ENCODE measurements at regions not wholly inside any gene's neighbourhood (a gene's known extent, or its start where the extent isn't known, plus 50 kb on each side); places are given as distances from the start of the nearest gene placed in this dataset.

DNA sequence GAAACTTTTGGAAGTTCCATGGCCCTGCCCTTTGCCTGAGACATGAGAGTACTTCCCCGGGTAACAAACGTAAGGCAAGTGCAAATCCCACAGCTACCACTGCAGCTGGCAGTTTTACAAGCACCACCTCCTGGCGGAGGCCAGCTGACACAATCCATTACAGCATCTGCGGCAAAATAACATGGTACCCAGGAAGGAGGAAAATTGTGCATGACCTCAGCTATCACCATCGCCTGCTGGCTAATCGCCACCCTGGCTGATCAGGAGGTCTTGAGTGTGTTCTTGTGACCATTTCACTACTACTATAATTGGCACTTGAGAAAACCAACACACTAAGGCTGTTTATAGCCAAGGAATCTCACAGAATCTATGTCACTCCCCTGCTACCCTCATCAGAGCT, 71.7 kb upstream of the SERPINE2 start:
- ChIA-PET POLR2A (no interaction called here), CTCF (no interaction called here)
- H3K36me3 ChIP-seq (ENCODE audit: control insufficient read depth, insufficient read depth, low read length): no peaks in the 10 kb centered on the region; the same call in 1 of the 2 replicates
- no peaks in the 10 kb centered on the region for H3K27me3 ChIP-seq (ENCODE audit: control insufficient read depth, insufficient read depth, low read length)
- no peak overlapping the region for H3K4me3 ChIP-seq (ENCODE audit: low read depth, low read length)
- no peak for DNase-seq (ENCODE audit: low read depth)
- TF ChIP-seq, protein P1, sequence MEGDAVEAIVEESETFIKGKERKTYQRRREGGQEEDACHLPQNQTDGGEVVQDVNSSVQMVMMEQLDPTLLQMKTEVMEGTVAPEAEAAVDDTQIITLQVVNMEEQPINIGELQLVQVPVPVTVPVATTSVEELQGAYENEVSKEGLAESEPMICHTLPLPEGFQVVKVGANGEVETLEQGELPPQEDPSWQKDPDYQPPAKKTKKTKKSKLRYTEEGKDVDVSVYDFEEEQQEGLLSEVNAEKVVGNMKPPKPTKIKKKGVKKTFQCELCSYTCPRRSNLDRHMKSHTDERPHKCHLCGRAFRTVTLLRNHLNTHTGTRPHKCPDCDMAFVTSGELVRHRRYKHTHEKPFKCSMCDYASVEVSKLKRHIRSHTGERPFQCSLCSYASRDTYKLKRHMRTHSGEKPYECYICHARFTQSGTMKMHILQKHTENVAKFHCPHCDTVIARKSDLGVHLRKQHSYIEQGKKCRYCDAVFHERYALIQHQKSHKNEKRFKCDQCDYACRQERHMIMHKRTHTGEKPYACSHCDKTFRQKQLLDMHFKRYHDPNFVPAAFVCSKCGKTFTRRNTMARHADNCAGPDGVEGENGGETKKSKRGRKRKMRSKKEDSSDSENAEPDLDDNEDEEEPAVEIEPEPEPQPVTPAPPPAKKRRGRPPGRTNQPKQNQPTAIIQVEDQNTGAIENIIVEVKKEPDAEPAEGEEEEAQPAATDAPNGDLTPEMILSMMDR (IDR thresholded peaks at IDR 0.05; ENCODE audit: insufficient read depth, low read depth, low read length): no peak

DNA sequence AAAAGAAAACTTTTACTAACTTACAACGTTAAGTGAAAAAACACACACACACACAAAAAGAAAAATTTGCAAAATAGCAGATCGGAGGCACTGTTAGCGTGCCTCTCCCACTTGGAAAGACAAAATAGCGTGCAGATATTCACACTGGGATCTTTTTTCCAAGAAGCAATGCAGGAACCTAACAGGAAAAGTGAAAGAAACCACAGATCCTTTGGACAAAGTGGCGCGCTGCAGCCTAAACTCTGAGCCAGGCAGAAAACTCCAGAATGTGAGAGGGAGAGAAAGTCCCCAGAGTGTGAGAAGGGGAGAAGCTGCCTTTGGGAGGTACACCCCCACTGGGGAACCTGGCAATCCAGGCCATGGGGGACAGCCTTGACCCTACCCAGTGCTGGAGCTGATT, 70.7 kb upstream of the SERPINE2 start:
- Histone ChIP-seq H3K27me3 (ENCODE audit: control insufficient read depth, insufficient read depth, low read length) (no peaks in the 10 kb centered on the region), H3K4me3 (ENCODE audit: low read depth, low read length) (no peak overlapping the region), H3K36me3 (ENCODE audit: control insufficient read depth, insufficient read depth, low read length) (no peaks in the 10 kb centered on the region; the same call in 1 of the 2 replicates)
- DNase-seq (ENCODE audit: low read depth): no peak
- ChIA-PET CTCF (no interaction called here), POLR2A (no interaction called here)
- TF ChIP-seq, protein P1 (IDR thresholded peaks at IDR 0.05; ENCODE audit: insufficient read depth, low read depth, low read length): no peak

DNA sequence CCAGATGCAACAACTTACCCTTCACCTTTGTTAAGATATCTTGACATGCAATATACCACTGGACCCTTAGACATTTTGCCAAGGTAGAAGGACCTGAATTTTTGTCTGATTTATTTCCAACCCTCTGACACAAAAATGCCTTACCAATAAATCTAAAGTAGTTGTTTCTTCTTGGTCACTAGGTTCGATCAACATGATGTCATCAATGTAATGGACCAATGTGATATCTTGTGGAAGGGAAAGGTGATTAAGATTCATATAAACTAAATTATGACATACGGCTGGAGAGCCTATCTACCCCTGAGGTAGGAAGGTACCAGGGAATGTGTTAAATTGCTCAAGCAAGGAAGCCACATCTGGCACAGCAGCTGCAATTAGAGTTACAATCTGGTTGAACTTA, 67.7 kb upstream of the SERPINE2 start:
- Histone ChIP-seq H3K27me3 (ENCODE audit: control insufficient read depth, insufficient read depth, low read length) (no peaks in the 10 kb centered on the region), H3K4me3 (ENCODE audit: low read depth, low read length) (no peak overlapping the region), H3K36me3 (ENCODE audit: control insufficient read depth, insufficient read depth, low read length) (no peaks in the 10 kb centered on the region)
- POLR2A ChIA-PET: no interaction called here
- CTCF ChIA-PET: no interaction called here
- TF ChIP-seq, protein P1 (IDR thresholded peaks at IDR 0.05; ENCODE audit: insufficient read depth, low read depth, low read length): no peak
- DNase-seq (ENCODE audit: low read depth): no peak

DNA sequence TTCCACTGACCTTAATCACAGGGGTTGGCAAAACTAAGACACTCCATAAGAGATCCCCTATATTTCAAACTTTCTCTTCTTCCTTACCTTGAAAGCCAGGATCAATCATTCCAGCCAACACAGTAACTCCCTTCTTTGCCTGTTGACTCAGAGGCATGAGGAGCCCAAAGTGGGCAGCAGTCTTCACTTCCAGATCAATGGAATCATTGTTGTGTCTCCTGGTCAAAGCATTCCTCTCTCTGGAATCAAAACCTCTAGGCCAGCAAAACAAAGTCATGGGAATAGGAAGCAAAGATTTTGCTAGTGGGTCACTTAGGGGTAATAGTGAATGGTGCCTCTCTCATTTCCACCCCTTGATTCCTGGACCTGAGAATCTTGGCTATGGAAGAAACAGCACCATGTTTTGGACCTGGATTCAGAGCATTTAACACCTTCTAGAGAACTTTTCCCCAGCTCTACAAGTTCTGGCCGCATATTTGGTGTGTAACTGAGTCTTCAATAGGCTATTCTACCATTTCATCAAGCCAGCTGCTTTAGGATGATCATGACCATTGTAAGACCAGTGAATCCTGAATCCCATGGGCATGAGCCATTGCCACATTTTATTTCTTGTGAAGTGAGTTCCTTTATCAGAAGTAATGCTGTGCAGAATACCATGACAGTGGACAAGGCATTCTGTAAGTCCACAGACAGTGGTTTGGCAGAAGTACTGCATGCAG, 65.7 kb upstream of the SERPINE2 start:
- CTCF ChIA-PET: no interaction called here
- Histone ChIP-seq H3K36me3 (ENCODE audit: control insufficient read depth, insufficient read depth, low read length) (no peaks in the 10 kb centered on the region), H3K4me3 (ENCODE audit: low read depth, low read length) (no peak overlapping the region), H3K27me3 (ENCODE audit: control insufficient read depth, insufficient read depth, low read length) (no peaks in the 10 kb centered on the region)
- TF ChIP-seq, protein P1 (IDR thresholded peaks at IDR 0.05; ENCODE audit: insufficient read depth, low read depth, low read length): no peak
- POLR2A ChIA-PET: no interaction called here
- no peak for DNase-seq (ENCODE audit: low read depth)

DNA sequence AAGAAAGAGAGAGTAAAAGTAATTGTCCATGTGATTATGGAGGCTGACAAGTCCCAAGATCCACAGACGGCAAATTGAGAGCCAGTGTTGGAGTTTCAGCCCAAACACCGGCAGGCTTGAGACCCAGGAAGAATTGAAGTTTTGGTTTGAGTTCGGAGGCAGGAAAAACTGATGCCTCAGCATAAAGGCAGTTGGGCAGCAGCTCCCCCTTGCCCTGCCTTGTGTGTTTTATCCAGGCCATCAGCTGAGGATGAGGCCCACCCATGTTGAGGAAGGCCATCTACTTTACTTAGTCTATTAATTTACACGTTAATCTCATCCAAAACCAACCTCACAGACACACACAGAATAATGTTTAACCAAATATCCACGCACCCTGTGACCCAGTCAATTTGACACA, 64.6 kb upstream of the SERPINE2 start:
- Histone ChIP-seq H3K4me3 (ENCODE audit: low read depth, low read length) (no peak overlapping the region), H3K36me3 (ENCODE audit: control insufficient read depth, insufficient read depth, low read length) (no peaks in the 10 kb centered on the region), H3K27me3 (ENCODE audit: control insufficient read depth, insufficient read depth, low read length) (no peaks in the 10 kb centered on the region)
- ChIA-PET POLR2A (no interaction called here), CTCF (no interaction called here)
- no peak for DNase-seq (ENCODE audit: low read depth)
- TF ChIP-seq, protein P1 (IDR thresholded peaks at IDR 0.05; ENCODE audit: insufficient read depth, low read depth, low read length): no peak
